Activated T-helper 1 cell treated with anti-CD3 and anti-CD28 coated beads, Interleukin-2, amount 50 U/mL, for 16 hours (primary cell): ENCODE measurements at regions not wholly inside any gene's neighbourhood (a gene's known extent, or its start where the extent isn't known, plus 50 kb on each side); places are given as distances from the start of the nearest gene placed in this dataset.
"Not testable (repeated sequence)": the region's sequence is repeated elsewhere in the genome, so short reads cannot be mapped to it uniquely, and the experiment has no call there.

ENCODE experiments used
- DNase-seq, 2 donors: peaks; one replicate each; pipeline ENCODE4 v3.0.0-alpha.2; 2020; ENCODE audit warnings: low read depth in 1 of 2, low spot score in 1 of 2

DNA sequence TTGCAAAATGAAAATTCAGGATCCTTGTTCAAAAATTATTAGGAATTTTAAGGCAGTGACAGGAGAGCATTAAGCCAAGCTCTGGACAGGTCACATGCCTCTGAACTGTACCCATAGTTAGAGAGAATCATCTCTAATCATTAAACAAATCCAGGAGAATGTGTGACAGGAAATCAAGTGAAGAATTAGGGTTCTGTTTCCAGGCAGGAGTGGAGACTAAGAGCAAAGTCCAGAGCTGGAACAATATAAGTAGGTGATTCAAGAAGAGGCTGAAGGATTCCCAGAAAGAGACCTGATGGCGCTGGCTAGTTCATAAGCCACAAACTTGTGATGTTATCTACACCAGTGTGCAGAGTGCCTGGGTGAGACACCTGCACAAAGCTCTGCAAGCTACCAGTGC is 104.6 kb upstream of the PRKG2 start:
- DNase-seq, result no peak

DNA sequence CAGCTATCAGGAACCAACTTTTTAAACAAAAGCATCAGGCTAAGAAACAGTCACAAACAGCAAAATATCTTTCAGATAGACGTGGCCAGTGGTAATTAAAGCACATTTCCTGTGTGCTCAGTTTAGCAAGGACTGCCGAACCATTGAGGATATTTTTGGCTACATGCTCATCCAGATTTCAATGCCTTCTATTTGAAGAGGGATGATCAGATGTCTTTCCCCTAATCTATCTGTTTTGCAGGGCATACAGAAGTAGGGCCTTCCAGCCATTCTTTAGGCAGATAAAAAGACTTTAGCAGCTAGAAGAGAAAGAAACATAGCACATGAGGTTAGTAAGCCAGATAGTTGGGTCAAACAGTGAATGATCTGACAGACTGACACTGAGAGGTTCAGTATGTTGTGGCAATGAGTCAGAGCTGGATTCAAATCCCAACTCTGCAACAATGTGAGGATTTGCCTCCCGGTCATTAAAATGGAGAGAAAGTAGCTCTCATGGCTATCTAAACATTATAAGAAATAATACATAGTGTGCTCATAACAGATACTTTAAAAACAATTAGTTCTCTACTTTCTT is 100.0 kb upstream of the PRKG2 start:
- no peak for DNase-seq

DNA sequence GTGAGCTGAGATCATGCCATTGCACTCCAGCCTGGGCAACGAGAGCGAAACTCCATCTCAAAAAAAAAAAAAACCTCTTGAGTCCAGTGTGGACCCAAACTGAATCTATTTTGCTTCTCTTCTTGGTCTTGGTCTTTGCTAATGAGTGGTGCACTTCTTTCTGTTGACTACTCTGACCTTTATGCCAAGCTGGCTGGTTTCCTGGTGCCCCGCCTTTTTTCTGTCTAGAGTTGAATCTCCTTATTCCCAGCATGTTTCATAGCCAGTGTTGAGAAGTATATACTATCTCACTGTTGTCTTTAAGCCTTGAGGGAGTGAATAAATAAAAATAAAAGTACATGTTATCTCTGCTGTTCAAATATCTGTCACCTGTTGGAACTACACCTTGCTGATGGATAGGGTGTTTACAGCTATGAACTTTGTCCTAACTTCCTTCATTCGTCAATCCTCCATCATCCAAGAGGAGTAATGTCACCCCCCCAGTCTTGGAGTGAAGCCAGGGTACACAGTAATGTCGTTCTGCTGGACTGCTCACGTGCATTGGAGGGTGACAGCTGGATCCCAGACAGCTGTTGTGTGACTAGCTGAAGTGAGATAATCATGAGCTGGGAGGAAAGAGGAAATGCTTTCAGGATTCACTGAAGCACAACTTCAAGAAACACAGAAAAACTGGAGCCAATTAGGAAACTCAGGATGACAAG is 99.3 kb upstream of the PRKG2 start:
- DNase-seq, result no peak

DNA sequence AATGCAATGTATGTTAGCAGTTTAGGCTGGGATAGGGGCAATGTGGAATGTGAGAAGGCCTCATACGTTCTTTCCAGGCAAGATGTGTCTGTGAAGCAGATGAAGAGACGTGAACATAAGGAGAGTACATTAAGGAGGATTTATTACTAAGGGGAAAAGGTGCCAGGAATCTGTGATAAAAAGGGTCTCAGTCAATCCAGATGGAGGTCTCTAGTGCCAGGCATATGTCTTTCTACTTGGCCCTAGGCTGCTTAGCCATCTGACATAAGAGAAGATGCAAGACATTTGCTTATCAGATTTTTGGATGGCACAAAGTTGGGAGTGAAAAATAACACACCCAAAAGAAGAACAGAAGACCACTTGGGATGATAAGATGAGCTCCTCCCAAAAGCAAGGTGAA is 93.0 kb upstream of the PRKG2 start:
- no peak for DNase-seq

DNA sequence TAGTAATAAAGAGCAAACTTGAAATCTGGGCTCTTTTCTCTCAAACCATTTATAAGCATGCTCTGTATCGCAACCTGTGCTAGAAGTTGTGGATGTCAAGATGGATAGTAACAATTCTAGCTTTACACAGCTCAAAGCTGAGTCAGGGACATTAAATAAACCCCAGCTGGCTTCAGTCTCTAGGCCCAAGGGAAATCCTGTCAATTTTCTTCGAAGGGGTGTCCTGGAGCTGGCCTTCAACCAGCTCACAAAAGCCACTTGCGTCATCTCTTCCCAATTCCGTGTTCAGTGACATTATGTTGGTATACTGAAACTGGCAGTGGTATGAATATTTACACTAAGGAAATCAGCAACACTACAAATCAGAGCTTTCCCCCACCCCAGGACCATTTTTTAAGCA is 89.8 kb upstream of the PRKG2 start:
- DNase-seq, result no peak

DNA sequence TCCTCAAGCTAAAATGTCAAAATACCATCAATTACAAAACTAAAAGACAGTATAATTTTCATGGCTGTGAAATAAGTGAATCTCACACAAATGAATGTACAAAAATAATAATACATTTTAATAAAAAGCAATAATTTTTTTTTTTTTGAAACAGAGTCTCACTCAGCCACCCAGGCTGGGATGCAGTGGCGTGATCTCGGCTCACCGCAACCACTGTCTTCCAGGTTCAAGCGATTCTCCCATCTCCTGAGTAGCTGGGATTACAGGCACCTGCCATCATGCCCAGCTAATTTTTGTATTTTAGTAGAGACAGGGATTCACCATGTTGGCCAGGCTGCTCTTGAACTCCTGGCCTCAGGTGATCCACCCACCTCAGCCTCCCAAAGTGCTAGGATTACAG is 85.3 kb upstream of the PRKG2 start:
- DNase-seq, result not testable (repeated sequence)

DNA sequence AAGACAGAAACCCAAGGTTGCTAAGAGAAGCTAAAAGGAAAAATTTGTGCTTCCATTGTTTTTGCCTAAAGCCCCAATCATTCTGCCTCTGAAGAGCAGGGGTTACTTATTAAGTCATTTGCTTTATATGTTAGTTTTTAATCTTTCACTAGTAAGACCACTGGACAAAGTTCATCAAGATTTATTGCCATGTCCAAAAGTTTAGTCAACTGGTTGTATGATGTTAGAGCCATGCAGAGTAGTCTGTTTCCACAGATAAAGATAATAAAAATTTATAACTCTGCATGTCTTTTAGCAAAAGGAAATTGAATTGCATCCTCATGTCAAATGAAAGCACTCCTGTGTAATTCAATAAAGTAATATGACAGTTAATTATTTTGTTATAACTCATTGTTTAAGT is 75.8 kb upstream of the PRKG2 start:
- no peak for DNase-seq

DNA sequence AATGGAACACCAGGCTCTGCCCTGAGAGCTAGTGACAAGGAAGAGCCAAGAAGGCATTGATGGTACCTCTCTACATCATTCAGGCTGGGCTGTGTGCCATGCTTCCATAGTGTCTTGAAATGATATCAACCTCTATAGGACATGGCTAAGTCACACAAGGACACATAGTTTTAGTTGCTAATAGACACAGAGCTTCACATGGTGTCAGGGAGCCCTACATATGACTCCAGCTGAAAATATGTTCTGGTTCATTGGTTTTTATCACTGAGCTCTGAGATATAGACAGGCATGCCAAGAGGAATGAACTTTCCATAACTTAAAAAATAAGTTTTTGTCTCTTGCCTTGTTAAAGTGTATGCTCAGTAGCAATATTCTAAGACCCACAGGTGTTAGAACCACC is 72.1 kb upstream of the PRKG2 start:
- no peak for DNase-seq

DNA sequence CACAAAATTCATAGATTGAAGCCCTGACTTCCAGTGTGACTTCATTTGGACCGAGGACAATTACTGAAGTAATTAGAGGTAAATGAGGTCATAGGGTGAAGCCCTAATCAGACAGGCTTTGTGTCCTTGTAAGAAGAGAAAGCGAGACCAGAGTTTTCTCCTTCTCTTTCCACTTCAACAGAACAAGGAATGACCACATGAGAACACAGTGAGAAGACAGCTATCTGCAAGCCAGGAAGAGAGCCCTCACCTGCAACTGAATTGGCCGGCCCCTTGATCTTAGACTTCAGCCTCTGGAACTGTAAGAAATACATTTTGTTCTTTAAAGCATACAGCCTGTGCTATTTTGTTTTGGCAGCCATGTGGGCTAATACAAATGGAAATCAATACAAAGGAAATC is 67.1 kb upstream of the PRKG2 start:
- no peak for DNase-seq

DNA sequence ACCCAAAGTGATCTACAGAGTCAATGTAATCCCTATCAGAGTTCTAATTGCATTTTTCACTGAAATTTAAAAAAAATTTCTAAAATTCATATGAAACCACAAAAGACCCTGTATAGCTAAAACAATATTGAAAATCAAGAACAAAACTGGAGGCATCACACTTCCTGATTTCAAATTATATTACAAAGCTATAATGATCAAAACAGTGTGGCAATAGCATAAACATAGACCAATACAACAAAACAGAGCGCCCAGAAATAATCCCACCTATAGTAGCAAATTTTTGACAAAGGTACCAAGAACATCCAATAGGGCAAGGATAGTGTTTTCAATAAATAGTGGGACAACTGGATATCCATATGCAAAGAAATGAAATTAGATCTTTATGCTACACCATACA is 59.4 kb upstream of the PRKG2 start:
- DNase-seq, result no peak

DNA sequence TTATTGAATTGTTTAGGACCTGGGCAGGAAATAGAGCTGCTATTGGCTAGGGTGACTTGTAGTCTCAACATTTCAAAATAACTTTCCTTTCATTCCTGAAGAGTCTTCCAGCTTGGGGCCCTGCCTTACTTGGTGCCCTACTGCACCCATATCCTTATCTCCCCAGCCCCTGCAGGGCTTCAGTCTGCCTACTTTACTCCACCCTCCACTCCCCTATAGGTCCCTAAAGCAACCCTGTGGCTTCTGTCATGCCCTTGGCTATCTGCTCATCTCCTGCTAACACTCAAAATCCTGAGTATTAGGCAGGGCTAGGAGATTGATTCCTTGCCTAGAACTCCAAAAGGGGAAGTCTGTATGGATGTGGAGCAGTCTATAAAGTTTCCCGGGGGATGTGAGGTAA is 57.6 kb upstream of the PRKG2 start:
- no peak for DNase-seq
